ENCODE measurements at regions not wholly inside any gene's neighbourhood (a gene's known extent, or its start where the extent isn't known, plus 50 kb on each side); places are given as distances from the start of the nearest gene placed in this dataset.

- TF ChIP-seq ZNF891 (CRISPR knock-in tag; IDR thresholded peaks at IDR 0.05) = no peak
- no peak for TF ChIP-seq TARDBP (CRISPR knock-in tag; IDR thresholded peaks at IDR 0.05)
- no peak for TF ChIP-seq DZIP1 (CRISPR knock-in tag; IDR thresholded peaks at IDR 0.05)
- TF ChIP-seq ZNF232 (CRISPR knock-in tag; IDR thresholded peaks at IDR 0.05; ENCODE audit: borderline replicate concordance) = no peak
- TF ChIP-seq ZNF768 (CRISPR knock-in tag; IDR thresholded peaks at IDR 0.05) = no peak
These were observed 476.9 kb upstream of the TBL1XR1 start (continued) for GRCh38 chr3:177674186-177674585.

DNA sequence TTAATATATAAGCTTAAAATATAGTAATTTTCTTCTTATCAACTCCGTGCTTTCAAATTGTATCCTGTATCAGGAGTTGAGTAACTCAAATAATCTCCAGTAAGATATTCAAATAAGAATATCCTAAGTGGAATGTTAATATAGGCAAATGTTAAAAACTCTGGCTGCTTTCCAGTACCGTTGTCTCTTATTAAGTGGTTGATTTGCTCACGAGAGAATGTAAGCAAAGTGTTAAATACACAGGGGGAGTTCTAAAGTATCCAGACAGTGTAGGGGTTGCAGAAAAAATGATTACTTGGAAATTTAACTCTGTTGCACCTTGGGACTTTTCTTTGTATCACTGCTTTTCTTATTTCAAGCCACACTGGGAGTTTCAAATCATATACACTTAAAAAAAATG, 478.9 kb upstream of the TBL1XR1 start:
- CTCF ChIA-PET (ENCODE audit: low intra/inter-chr PET ratio, low total read pairs) = no interaction called here
- Histone ChIP-seq H3K4me1 (ENCODE audit: insufficient read depth, low read length) (no peaks in the 10 kb centered on the region), H3K27me3 (ENCODE audit: control insufficient read depth in 1 of 2, insufficient read depth in 2 of 2, low read length in 2 of 2) (no peaks in the 10 kb centered on the region; a peak in 1 of 5 replicates), H2AFZ (ENCODE audit: low read length) (no peak overlapping the region), H3K9ac (ENCODE audit: insufficient read depth, low read depth, low read length) (no peak overlapping the region), H3K79me2 (ENCODE audit: insufficient read depth, low read length) (no peaks in the 10 kb centered on the region), H3K9me3 (ENCODE audit: low read length) (no peaks in the 10 kb centered on the region), H3K4me2 (ENCODE audit: low read depth, low read length) (no peak overlapping the region), H3K36me3 (replicated peaks in 1 of 2; ENCODE audit: control insufficient read depth in 1 of 2, insufficient read depth in 2 of 2, low read length in 2 of 2) (no peaks in the 10 kb centered on the region), H4K20me1 (ENCODE audit: insufficient read depth, low read length) (no peaks in the 10 kb centered on the region), H3K27ac (ENCODE audit: extremely low read length, insufficient read depth, low read length) (no peak overlapping the region), H3K4me3 (replicated peaks in 1 of 3; ENCODE audit: insufficient read depth in 1 of 3, low read depth in 2 of 3, low read length in 3 of 3) (no peak overlapping the region)
- no TSS peak for BruUV-seq (replicated peaks)
- no peak for ATAC-seq
- DNase-seq (ENCODE audit: low spot score) = no peak
- POLR2A ChIA-PET = no interaction called here
- intact Hi-C loops (cut with micrococcal nuclease; ENCODE audit: unreplicated experiment) = no loop called here
- in situ Hi-C loops (cut with HindIII; ENCODE audit: extremely low pct_ligation_motif_present, low pct_unique_long_range_greater_than_20kb) = no loop called here
- FAIRE-seq = no peak
- WGBS (ENCODE audit: low lambda C conversion rate) = 51% methylated on average over 3 of the region's 3 CpGs
- TF ChIP-seq, protein P1, sequence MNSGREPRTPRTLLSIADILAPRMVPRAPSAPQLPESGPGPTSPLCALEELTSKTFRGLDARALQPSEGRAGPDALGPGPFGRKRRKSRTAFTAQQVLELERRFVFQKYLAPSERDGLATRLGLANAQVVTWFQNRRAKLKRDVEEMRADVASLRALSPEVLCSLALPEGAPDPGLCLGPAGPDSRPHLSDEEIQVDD (CRISPR knock-in tag; IDR thresholded peaks at IDR 0.05; ENCODE audit: borderline replicate concordance) = no peak
- TF ChIP-seq NCOA2 (CRISPR knock-in tag; IDR thresholded peaks at IDR 0.05) (no peak), KMT2B (CRISPR knock-in tag; IDR thresholded peaks at IDR 0.05) (no peak), ZNF484 (CRISPR knock-in tag; IDR thresholded peaks at IDR 0.05; ENCODE audit: borderline replicate concordance, low read depth) (no peak), TP53 (CRISPR knock-in tag; conservative IDR thresholded peaks at IDR 0.05) (no peak), RAD21 (CRISPR knock-in tag; IDR thresholded peaks at IDR 0.05) (no peak), ZNF749 (CRISPR knock-in tag; IDR thresholded peaks at IDR 0.05; ENCODE audit: borderline replicate concordance) (no peak), ZNF614 (CRISPR knock-in tag; IDR thresholded peaks at IDR 0.05; ENCODE audit: borderline replicate concordance) (no peak), PITX1 (CRISPR knock-in tag; IDR thresholded peaks at IDR 0.05) (no peak), TBP (CRISPR knock-in tag; IDR thresholded peaks at IDR 0.05) (no peak), ELF1 (CRISPR knock-in tag; IDR thresholded peaks at IDR 0.05) (no peak), ZFP36L1 (CRISPR knock-in tag; IDR thresholded peaks at IDR 0.05) (no peak), SMAD1 (CRISPR knock-in tag; IDR thresholded peaks at IDR 0.05; ENCODE audit: borderline replicate concordance, low read depth) (no peak), AHR (CRISPR knock-in tag; IDR thresholded peaks at IDR 0.05) (no peak)
- TF ChIP-seq, protein P2, sequence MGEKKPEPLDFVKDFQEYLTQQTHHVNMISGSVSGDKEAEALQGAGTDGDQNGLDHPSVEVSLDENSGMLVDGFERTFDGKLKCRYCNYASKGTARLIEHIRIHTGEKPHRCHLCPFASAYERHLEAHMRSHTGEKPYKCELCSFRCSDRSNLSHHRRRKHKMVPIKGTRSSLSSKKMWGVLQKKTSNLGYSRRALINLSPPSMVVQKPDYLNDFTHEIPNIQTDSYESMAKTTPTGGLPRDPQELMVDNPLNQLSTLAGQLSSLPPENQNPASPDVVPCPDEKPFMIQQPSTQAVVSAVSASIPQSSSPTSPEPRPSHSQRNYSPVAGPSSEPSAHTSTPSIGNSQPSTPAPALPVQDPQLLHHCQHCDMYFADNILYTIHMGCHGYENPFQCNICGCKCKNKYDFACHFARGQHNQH (CRISPR knock-in tag; IDR thresholded peaks at IDR 0.05) = no peak
